GM08714 (cell line): ENCODE measurements at regions not wholly inside any gene's neighbourhood (a gene's known extent, or its start where the extent isn't known, plus 50 kb on each side); places are given as distances from the start of the nearest gene placed in this dataset.
A peak's percentile ranks its signal among the peaks of the same experiment; 100 is the strongest.
"Not testable (repeated sequence)": the region's sequence is repeated elsewhere in the genome, so short reads cannot be mapped to it uniquely, and the experiment has no call there.

Experiments used
- H3K4me3 ChIP-seq: fragments of 200-500 bp; sonication (Bioruptor generic); 2 replicates; pipeline ENCODE4 v1.5.1; 2014; ENCODE audit warnings: mild to moderate bottlenecking, low read length, inconsistent platforms
- ZNF274 ChIP-seq: IDR thresholded peaks from 2 replicates; pipeline ENCODE4 v1.6.1; 2012; ENCODE audit warnings: mild to moderate bottlenecking, low read depth, low read length

DNA sequence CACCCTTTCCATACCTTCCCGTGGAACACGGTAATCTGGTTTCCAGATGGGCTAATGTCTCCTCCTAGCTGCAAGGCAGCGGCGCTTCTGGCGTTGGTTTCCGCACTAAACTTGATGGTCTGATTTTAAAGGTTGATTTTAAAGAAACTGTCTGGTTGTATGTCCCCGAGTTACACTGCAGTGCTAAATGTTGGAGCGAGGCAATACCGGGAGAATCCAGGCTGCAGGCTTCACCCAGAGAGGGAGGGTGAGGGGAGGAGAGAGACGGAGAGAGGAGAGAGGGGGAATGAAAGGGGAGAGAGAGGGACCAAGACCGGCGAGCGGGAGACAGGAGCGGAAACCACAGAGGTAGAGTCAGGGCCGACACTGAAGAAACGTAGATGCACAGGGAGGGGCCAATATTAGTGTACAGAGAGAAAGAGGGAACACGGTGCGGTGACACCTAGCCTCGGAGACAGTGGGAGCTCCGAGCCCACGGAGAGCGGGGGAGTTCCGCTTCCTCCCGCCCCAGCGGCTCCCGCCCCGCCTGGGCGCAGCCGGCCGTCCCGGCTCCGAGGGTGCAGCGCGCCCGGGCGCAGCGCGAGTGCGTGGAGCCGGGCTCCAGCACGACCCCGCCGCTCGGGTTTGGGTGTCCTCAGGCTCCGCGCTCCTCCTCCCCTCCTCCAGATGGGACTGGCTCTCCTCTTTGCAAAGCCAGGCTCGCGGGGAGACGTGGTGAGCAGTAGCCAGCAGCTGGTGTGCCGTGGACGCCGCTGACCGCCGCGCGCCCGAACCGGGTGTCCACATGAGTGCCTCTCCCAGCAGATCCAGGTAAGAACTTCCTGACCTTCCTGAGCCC lies 71.9 kb upstream of the GRAMD1B start:
- peak overlapping the region; percentile 56 for H3K4me3 ChIP-seq
- TF ChIP-seq ZNF274, result no peak

DNA sequence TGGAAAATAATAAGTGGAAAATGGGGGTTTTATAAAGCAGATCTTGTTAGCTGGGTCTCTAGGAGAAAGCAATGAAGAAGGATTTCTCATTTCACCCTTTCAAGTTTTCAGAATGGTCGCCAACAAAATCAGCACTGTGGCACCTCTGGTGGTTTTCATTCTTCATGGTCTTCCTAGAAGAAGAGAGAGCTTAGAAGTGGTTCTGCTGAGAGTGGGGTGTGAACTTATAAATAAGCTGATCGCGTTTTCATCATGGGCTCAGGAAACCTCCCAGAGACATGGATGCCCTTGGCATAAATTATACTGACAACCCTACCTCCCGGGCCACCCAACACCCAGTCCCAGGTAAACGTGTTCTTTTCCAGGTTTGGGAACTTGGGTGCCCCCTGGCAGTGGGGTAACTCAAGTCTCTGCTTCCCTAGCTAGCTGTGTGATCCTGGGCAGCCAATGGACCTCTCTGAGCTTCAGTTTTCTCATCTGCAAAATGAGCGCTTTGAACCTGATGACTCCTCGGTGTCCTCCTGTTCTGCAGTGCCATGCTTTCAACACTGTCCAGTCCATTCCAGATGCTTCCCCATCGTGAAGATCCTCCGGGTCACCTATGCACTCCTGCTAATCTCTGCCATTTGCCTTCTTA lies 72.6 kb upstream of the GRAMD1B start:
- no peak for TF ChIP-seq ZNF274
- H3K4me3 ChIP-seq, result peak overlapping the region; percentile 56; the same call in 1 of the 2 replicates

DNA sequence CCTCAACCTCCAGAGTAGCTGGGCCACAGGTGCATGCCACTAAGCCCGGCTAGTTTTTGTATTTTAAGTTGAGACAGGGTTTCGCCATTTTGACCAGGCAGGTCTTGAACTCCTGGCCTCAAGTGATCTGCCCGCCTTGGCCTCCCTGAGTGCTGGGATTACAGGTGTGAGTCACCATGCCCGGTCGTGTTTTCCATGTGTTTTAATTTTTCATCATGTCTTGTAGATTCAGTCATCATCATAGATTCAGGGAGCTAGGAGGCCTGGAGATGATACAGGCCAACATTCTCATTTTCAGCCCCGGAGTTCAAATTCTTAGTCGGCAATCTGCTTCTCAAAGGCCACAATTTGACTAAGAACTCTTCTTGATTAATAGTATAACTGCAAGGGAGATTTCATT lies 73.5 kb upstream of the GRAMD1B start:
- TF ChIP-seq ZNF274, result no peak
- no peak overlapping the region for H3K4me3 ChIP-seq

DNA sequence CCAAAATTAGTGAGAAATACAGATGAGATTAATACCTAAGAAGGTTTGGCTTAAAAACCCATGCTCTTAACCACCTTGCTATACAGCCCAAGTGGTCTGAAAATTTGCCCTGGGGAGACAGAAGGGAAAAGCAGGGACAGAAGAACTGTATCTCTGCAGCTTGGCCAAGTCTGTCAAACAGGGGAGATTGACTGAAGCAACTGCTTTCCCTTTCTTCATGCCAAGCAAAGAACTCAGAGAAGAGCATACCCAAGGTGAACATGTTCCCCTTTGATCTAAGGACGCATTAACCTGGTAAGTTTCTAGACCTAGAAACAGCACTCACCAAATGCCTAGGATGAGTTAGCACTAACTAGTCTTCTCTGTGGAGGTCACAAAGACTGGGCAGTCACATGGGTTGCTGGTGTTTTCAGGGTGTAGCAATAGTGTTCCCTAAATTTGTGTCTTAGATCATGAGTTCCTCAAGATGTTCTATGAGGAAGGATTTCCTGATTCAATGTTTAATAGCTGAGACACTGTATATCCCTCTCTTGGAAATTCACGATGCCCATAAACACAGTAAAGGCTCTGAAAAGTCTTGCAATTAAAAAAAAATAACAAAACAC lies 75.6 kb upstream of the GRAMD1B start:
- no peak for TF ChIP-seq ZNF274
- no peak overlapping the region for H3K4me3 ChIP-seq

DNA sequence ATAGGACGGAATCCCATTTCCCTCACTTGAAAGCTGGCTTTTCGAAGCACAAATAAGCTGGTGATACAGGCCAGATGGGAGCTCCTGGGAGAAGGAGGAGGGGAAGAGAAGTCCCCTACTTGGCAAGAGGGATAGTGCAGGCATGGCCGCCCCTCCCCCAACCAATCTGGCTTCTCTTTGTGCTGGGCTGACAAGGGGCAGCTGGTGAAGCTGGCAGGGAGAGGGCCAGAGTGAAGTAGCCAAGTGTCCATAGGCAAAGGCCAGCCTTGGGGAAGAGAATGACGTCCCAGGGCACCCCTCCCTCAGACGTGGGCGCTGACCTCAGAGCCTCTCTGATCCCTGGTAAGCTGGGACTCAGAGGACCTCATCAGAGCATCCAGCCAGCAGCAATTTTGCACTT lies 78.7 kb upstream of the GRAMD1B start:
- H3K4me3 ChIP-seq, result no peak overlapping the region
- TF ChIP-seq ZNF274, result no peak

DNA sequence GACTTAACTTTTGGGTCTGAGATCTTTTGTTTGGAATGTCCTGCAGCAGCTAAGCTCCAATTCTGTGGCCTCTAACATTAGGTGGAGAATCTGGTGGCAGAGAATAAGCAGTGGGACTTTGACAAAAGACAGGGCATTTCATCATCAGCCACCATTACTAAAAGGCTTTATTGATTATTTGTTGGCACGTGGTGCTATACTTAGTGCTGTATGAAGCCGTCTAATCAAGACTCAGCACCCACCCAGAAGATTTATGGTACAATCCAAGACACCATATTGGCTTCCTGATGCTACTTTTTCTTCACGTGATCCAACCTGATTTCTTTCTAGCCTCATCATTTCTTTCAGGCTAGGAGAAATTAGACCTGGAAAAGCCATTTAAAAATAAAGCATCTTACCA lies 80.7 kb upstream of the GRAMD1B start:
- TF ChIP-seq ZNF274, result no peak

DNA sequence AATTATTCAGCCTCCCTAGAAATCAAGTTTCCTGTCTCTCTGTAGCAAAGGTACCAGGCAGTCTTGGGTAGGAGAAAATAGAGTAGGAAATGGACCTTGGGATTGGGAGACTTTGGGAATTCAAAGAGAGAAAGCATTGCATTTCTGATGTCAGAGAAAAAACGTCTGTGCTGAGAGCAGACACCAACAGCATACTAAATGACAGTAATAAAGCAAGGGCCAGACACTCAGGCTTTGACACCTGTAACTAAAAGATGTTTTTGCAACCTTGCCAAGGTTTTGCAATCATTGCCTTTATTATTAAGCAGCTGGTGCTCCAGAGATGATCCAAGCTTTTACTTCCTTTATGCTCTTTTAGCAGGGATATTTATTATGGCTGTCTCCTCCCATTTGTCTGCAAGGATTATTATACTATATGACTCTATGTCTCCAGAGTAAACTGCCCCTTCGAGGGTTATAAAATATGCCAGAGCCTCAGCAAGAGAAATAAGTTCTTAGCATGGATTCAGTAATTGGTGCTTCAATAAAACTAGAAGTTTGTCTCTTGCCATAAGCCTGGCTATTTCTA lies 85.2 kb upstream of the GRAMD1B start:
- TF ChIP-seq ZNF274, result no peak
- no peak overlapping the region for H3K4me3 ChIP-seq

More for the DNA sequence above, 80.7 kb upstream of the GRAMD1B start:
- H3K4me3 ChIP-seq, result no peak overlapping the region

DNA sequence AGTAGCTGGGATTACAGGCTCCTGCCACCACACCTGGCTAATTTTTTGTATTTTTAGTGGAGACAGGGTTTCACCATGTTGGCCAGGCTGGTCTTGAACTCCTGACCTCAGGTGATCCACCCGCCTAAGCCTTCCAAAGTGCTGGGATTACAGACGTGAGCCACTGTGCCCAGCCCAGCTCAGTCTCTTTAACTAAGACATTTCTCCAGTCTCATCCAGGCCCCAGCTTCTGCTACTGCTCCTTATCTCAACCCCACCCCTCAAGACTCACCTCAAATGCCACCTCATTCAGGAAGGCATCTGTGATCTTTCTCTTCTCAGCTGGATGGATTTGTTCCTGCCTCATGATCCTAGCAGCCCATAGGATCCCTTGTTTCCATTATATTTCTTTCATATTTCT lies 85.9 kb upstream of the GRAMD1B start:
- not testable (repeated sequence) for H3K4me3 ChIP-seq

DNA sequence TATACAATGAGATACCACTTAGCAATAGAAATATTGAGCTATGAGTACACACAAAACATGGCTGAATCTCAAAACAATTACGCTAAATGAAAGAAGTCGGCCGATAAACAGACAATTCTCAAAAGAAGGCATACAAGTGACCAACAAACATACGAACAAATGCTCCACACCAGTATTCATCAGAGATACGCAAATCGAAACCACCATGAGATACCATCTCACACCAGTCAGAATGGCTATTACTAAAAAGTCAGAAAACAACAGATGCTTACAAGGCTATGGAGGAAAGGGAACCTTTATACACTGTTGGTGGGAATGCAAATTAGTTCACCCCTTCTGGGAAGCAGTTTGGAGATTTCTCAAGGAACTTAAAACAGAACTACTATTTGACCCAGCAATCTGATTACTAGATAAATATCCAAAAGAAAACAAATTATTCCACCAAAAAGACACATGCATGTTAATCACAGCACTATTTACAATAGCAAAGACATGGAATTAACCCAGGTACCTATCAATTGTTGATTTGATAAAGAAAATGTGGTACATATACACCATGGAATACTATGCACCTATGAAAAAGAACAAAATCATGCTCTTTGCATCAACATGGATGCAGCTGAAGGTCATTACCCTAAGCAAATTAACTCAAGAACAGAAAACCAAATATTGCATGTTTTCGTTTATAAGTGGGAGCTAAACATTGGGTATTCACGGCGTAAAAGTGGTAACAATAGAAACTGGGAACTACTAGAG lies 90.9 kb upstream of the GRAMD1B start:
- TF ChIP-seq ZNF274, result no peak
- no peak overlapping the region for H3K4me3 ChIP-seq

DNA sequence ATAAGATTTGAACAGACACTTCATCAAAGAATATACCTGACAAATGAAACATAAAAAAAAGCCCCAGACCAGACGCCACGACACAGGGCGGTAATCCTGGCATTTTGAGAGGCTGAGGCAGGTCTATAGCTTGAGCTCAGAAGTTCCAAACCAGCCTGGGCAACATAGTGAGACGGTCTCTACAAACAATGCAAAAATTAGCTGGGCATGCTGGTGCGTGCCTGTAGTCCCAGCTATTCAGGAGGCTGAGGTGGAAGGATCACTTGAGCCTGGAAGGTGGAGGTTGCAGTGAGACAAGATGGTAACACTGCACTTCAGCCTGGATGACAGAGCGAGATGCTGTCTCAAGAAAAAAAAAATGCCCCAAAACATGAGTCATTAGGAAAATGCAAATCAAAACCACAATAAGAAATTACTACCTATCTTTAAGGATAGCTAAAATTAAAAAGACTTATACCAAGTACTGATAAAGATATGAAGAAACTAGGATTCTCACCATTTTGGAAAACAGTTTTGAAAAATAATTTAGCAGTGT lies 91.7 kb upstream of the GRAMD1B start:
- no peak for TF ChIP-seq ZNF274
- no peak overlapping the region for H3K4me3 ChIP-seq

DNA sequence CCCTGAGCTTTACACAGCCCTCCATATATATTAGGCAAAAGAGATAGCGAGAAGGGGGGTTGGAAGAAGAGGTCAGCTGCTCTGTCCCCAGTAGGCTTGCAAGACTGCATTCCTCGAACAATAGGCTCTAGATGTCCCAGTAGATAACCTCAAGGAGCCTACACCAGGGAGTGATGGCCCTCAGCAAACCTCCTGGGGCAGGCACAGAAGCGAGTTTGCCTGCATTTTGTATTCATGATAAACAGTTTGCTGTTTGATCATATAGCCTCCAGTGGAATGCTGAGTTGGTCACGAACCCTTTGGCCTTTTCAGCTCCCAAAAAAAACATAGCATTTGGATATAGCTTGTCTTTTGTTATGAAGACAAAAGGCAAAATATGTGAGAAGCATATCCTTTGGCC lies 95.1 kb upstream of the GRAMD1B start:
- no peak for TF ChIP-seq ZNF274

DNA sequence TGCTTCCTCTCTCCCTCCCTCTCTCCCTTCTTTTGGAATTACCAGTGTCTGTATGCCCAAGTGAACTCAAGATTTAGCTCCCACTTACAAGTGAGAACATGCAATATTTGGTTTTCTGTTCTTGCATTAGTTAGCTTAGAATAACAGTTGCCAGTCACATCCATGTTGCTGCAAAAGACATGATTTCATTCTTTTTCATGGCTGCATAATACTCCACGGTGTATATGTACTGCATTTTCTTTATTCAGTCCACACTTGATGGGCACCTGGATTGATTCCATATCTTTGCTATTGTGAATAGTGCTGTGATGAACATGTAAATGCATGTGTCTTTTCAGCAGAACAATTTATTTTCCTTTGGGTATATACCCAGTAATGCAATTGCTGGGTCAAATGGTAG lies 97.5 kb upstream of the GRAMD1B start:
- H3K4me3 ChIP-seq, result not testable (repeated sequence)

More for the DNA sequence above, 95.1 kb upstream of the GRAMD1B start:
- H3K4me3 ChIP-seq, result no peak overlapping the region

DNA sequence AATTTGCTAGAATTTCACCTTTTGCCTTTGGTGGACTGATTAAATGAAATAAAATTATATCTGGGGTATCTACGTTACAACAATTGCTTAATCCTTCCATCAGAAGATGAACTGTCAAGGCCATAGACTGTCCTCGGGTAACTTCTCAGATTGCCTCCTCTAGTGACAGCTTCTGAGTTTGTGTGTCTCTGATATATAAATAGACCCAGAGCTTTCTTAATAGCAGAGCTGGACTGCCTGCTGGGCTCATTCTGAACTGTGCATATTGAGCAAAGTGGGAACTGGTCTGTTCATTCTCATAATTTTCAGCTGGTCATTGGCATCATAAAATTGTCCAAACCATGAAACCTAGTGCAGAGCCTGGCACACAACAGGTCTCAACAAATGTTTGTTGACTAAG lies 99.1 kb upstream of the GRAMD1B start:
- TF ChIP-seq ZNF274, result no peak
- no peak overlapping the region for H3K4me3 ChIP-seq

DNA sequence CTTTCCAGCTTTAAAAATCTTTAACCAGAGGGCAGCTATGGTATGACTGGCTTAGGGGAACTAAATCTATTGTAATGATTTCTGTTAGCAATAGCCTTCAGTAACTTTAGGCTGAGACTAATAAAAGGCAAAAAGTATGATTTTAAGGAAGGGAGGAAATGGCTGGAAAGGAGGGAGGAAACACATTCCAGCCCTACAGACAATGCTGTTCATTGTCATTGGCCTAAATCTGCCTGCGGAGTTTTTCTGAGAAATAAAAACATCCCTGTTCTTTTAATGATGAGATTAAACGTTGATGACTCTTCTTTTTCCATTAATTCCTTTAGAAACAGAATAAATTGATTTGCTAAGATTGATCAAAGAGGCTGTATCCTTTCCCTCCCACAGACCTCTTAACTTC lies 99.6 kb upstream of the GRAMD1B start:
- no peak for TF ChIP-seq ZNF274

More for the DNA sequence above, 99.6 kb upstream of the GRAMD1B start:
- H3K4me3 ChIP-seq, result no peak overlapping the region
